ENCODE measurements at regions not wholly inside any gene's neighbourhood (a gene's known extent, or its start where the extent isn't known, plus 50 kb on each side); places are given as distances from the start of the nearest gene placed in this dataset.

- intact Hi-C loops (cut with DNase I), result loop anchor here (2.0 to 10.0 kb wide), 3 partner anchors 234 to 789 kb away; no protein-coding TSS in a partner anchor
- peak; percentile 42 to 69 (median 53) for TF ChIP-seq POLR2AphosphoS5 (IDR thresholded peaks at IDR 0.05)
- peak in 1 of 4 experiments; percentile 5 for TF ChIP-seq CTCF (IDR thresholded peaks at IDR 0.05)
- no peak for TF ChIP-seq EP300 (IDR thresholded peaks at IDR 0.05)
- H3K9me3 ChIP-seq, result no peaks in the 10 kb centered on the region
- H3K4me3 ChIP-seq, result no peak overlapping the region
- DNase-seq, result no peak
- H3K27ac ChIP-seq, result peak overlapping the region; percentile 31 to 71 (median 63)
- H3K36me3 ChIP-seq, result no peaks in the 10 kb centered on the region
- peaks cover 0 to 66% (median 47%) of the 10 kb centered on the region in 4 donors for H3K4me1 ChIP-seq
- H3K27me3 ChIP-seq, result no peaks in the 10 kb centered on the region
- WGBS, 2 donors, result 70 to 72% methylated on average over 2 of the region's 2 CpGs
These were observed 385.3 kb upstream of the DDHD1 start for GRCh38 chr14:53538316-53538881.

- H3K4me1 ChIP-seq, result peaks cover 0 to 59% (median 41%) of the 10 kb centered on the region in 4 donors
These were observed 384.5 kb upstream of the DDHD1 start for GRCh38 chr14:53537422-53538315.

GRCh38 chr14:53536446-53536845, 383.3 kb upstream of the DDHD1 start:
- H3K27ac ChIP-seq, result no peak overlapping the region
- intact Hi-C loops (cut with DNase I), result loop anchor here (5.0 to 10.0 kb wide), 2 partner anchors 232 to 791 kb away; no protein-coding TSS in a partner anchor

More at GRCh38 chr14:53537422-53538315, 384.5 kb upstream of the DDHD1 start:
- no peaks in the 10 kb centered on the region for H3K9me3 ChIP-seq
- intact Hi-C loops (cut with DNase I), result loop anchor here (2.0 to 10.0 kb wide), 3 partner anchors 233 to 790 kb away; no protein-coding TSS in a partner anchor
- peak; percentile 67 for DNase-seq
- TF ChIP-seq CTCF (IDR thresholded peaks at IDR 0.05) (no peak), POLR2A (IDR thresholded peaks at IDR 0.05) (no peak), EP300 (IDR thresholded peaks at IDR 0.05) (no peak), POLR2AphosphoS5 (IDR thresholded peaks at IDR 0.05) (no peak)
- H3K36me3 ChIP-seq, result no peaks in the 10 kb centered on the region
- H3K4me3 ChIP-seq, result no peak overlapping the region
- WGBS, 2 donors, result 79 to 86% methylated on average over 5 of the region's 5 CpGs
- peak overlapping the region; percentile 31 to 71 (median 63) for H3K27ac ChIP-seq
- H3K27me3 ChIP-seq, result no peaks in the 10 kb centered on the region

GRCh38 chr14:53534841-53535240, 381.7 kb upstream of the DDHD1 start:
- no peak overlapping the region for H3K4me3 ChIP-seq
- H3K27me3 ChIP-seq, result no peaks in the 10 kb centered on the region
- no peaks in the 10 kb centered on the region for H3K9me3 ChIP-seq
- no peak overlapping the region for H3K27ac ChIP-seq
- TF ChIP-seq CTCF (IDR thresholded peaks at IDR 0.05), result no peak
- TF ChIP-seq EP300 (IDR thresholded peaks at IDR 0.05), result no peak
- TF ChIP-seq POLR2A (IDR thresholded peaks at IDR 0.05), result no peak
- TF ChIP-seq POLR2AphosphoS5 (IDR thresholded peaks at IDR 0.05), result no peak
- DNase-seq, result no peak
- H3K4me1 ChIP-seq, result peaks cover 0 to 32% (median 26%) of the 10 kb centered on the region in 4 donors
- WGBS, 2 donors, result 82 to 84% methylated on average over 6 of the region's 6 CpGs
- H3K36me3 ChIP-seq, result no peaks in the 10 kb centered on the region
- intact Hi-C loops (cut with DNase I), result loop anchor here (5.0 to 10.0 kb wide), 2 partner anchors 230 to 792 kb away; no protein-coding TSS in a partner anchor

More at GRCh38 chr14:53536446-53536845, 383.3 kb upstream of the DDHD1 start:
- H3K9me3 ChIP-seq, result no peaks in the 10 kb centered on the region
- peaks cover 0 to 47% (median 37%) of the 10 kb centered on the region in 4 donors for H3K4me1 ChIP-seq
- 87 to 90% methylated on average over 2 of the region's 2 CpGs for WGBS, 2 donors
- TF ChIP-seq POLR2AphosphoS5 (IDR thresholded peaks at IDR 0.05) (no peak), EP300 (IDR thresholded peaks at IDR 0.05) (no peak), POLR2A (IDR thresholded peaks at IDR 0.05) (no peak), CTCF (IDR thresholded peaks at IDR 0.05) (no peak)
- H3K36me3 ChIP-seq, result no peaks in the 10 kb centered on the region
- no peak for DNase-seq
- no peak overlapping the region for H3K4me3 ChIP-seq
- no peaks in the 10 kb centered on the region for H3K27me3 ChIP-seq
